ENCODE measurements at regions not wholly inside any gene's neighbourhood (a gene's known extent, or its start where the extent isn't known, plus 50 kb on each side); places are given as distances from the start of the nearest gene placed in this dataset.

DNA sequence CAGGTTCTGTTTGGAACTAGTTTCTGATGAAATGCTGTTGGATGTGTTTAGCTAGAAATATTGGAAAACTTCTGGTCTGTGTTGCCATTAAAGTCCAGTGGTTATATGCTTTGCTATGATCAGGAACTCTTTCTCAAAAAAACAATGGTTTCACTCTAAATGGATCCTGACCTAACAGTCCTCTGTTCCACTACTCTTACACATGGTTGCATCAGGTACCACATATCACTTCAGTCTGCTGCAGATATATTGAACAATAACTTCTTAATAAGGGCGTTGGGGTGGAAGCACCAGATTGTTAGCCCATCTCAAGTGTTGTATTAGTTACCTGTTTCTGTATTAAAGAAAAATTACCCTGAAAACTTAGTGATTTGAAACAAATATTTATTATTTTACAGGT lies 676.6 kb upstream of the GCFC2 start:
- H3K4me3 ChIP-seq (ENCODE audit: low read depth, low read length) = no peak overlapping the region
- CTCF ChIA-PET = no interaction called here
- TF ChIP-seq, protein P1, sequence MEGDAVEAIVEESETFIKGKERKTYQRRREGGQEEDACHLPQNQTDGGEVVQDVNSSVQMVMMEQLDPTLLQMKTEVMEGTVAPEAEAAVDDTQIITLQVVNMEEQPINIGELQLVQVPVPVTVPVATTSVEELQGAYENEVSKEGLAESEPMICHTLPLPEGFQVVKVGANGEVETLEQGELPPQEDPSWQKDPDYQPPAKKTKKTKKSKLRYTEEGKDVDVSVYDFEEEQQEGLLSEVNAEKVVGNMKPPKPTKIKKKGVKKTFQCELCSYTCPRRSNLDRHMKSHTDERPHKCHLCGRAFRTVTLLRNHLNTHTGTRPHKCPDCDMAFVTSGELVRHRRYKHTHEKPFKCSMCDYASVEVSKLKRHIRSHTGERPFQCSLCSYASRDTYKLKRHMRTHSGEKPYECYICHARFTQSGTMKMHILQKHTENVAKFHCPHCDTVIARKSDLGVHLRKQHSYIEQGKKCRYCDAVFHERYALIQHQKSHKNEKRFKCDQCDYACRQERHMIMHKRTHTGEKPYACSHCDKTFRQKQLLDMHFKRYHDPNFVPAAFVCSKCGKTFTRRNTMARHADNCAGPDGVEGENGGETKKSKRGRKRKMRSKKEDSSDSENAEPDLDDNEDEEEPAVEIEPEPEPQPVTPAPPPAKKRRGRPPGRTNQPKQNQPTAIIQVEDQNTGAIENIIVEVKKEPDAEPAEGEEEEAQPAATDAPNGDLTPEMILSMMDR (IDR thresholded peaks at IDR 0.05; ENCODE audit: insufficient read depth, low read length, missing control alignments) = no peak
- POLR2A ChIA-PET = no interaction called here
- no peak for DNase-seq (ENCODE audit: low read depth, low spot score)

DNA sequence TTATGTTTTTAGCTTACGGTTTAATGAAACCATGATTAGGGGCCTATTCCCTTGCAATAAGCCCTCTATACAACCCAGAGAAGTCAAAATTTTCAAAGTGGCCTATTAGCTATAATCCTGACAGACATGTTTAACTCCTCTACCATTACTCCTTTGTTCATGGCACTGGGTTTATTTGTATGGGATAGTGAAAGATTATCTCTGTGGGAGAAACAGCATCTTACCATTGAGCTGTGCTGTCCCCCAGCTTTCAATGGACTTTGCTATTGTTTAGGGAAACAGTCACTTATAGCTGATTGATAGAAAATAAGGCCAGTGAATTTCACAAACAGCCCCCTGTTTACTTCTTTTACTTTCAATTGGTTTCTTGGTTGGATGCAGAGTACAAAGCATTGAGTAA lies 675.2 kb upstream of the GCFC2 start:
- DNase-seq (ENCODE audit: low read depth, low spot score) = no peak
- TF ChIP-seq, protein P1 (IDR thresholded peaks at IDR 0.05; ENCODE audit: insufficient read depth, low read length, missing control alignments) = no peak
- POLR2A ChIA-PET = no interaction called here
- CTCF ChIA-PET = no interaction called here
- H3K4me3 ChIP-seq (ENCODE audit: low read depth, low read length) = no peak overlapping the region

DNA sequence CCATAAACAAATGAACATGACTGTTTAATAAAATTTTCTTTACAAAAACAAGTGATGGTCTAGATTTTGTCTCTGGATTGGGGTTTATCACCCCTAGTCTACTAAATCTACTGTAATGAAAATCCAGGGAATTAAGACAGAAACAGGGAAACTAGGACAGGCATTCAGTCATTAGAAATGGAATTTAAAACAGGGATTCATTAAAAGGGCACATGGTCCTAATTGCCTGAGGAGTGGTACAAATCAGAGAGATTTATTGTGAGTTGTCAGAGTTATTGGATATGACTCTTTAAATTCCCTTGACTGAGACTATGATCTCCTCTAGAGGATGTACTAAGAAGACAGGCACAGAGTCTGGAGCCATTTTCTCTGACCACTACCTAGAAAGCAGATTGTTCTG lies 670.9 kb upstream of the GCFC2 start:
- no peak overlapping the region for H3K4me3 ChIP-seq (ENCODE audit: low read depth, low read length)
- TF ChIP-seq, protein P1 (IDR thresholded peaks at IDR 0.05; ENCODE audit: insufficient read depth, low read length, missing control alignments) = no peak
- DNase-seq (ENCODE audit: low read depth, low spot score) = no peak
- POLR2A ChIA-PET = no interaction called here
- CTCF ChIA-PET = no interaction called here

DNA sequence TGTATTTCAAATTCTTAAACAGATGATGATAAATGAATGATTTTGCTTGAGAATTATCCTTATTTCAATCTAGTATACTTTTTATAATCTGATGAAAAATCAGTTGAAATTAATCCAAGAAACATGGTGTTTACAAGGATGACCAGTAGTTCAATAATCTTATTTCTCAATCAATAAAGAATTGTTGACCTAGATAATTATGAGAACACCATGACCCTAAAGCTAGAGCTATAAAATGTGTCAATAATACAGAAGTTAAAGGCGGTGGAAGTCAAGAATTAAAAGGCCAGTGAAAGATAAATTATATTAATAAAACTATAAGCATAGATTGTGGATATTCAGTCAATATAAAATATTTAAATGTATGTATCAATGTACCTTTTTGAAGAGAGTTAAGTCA lies 667.4 kb upstream of the GCFC2 start:
- POLR2A ChIA-PET = no interaction called here
- DNase-seq (ENCODE audit: low read depth, low spot score) = no peak
- CTCF ChIA-PET = no interaction called here

DNA sequence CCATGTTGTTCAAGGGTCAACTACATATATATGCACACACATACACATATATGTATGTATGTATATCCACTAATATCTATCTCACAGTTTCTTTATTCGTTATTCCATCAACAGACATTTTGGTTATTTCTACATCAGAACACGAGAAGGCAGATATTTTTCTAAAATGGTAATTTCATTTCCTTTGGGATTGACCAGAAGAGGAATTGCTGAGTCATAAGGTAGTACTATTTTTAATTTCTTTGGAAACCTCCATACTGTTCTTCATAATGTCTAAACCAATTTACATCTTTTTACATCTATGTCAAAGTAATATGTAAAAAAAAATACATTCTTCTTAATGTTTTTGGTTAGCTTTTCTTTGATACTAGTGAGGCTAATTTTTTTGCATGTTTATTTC lies 630.7 kb upstream of the GCFC2 start:
- ChIA-PET POLR2A (no interaction called here), CTCF (no interaction called here)
- H3K4me3 ChIP-seq (ENCODE audit: low read depth, low read length) = no peak overlapping the region
- TF ChIP-seq, protein P1 (IDR thresholded peaks at IDR 0.05; ENCODE audit: insufficient read depth, low read length, missing control alignments) = no peak
- no peak for DNase-seq (ENCODE audit: low read depth, low spot score)

More for the DNA sequence above, 667.4 kb upstream of the GCFC2 start:
- TF ChIP-seq, protein P1 (IDR thresholded peaks at IDR 0.05; ENCODE audit: insufficient read depth, low read length, missing control alignments) = no peak
- no peak overlapping the region for H3K4me3 ChIP-seq (ENCODE audit: low read depth, low read length)

DNA sequence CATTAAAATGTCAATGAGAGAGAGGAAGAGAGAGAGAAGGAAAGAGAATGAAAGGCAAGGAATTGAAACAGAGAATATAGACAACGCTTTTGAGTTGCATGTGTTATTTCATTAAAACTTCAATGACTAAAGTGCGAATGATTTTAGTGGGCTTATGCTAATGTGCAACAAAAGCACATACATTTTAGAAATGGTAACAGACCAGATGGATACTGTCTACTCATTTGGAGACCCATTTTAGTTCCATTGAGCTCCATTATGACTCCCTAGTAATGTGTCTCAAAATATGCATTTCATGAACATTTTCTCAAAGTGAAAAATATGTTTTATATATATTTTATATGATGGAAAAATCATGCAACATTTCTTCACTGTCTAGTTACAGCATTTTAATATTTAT lies 622.2 kb upstream of the GCFC2 start:
- POLR2A ChIA-PET = no interaction called here
- H3K4me3 ChIP-seq (ENCODE audit: low read depth, low read length) = no peak overlapping the region
- TF ChIP-seq, protein P1 (IDR thresholded peaks at IDR 0.05; ENCODE audit: insufficient read depth, low read length, missing control alignments) = no peak
- DNase-seq (ENCODE audit: low read depth, low spot score) = no peak
- CTCF ChIA-PET = no interaction called here
